HCT116 (cell line): ENCODE measurements at regions not wholly inside any gene's neighbourhood (a gene's known extent, or its start where the extent isn't known, plus 50 kb on each side); places are given as distances from the start of the nearest gene placed in this dataset.

Experiments
- ATAC-seq: fragments of 200-7000 bp; cut with Tn5 transposase; 2 replicates; pipeline ENCODE4 v1.9.1; 2020; ENCODE audit warnings: mild to moderate bottlenecking, moderate library complexity
- BruUV-seq: library from RNA; stranded (reverse); fragments of 400-500 nt; replicated peaks from 2 replicates; lab custom pipeline; 2021; lab: Mats Ljungman, UMichigan
- CTCF ChIA-PET: fragments of 300-600 bp; sonication (Branson Sonifier 250); formaldehyde crosslinking; loops from one replicate; lab custom pipeline; 2021; ENCODE audit warnings: antibody characterized with exemption; lab: Charles Lee
- POLR2A ChIA-PET: fragments of 300-600, 350-600 bp; sonication (Branson Sonifier 250); formaldehyde crosslinking; loops from one replicate; lab custom pipeline; 2021; ENCODE audit warnings: antibody characterized with exemption; lab: Charles Lee
- RAD21 ChIA-PET, 2 experiments: fragments of 300-600 bp; sonication (Branson Sonifier 250); formaldehyde crosslinking; loops; one replicate each; lab custom pipeline; 2023; ENCODE audit warnings: low total read pairs in 2 of 2; ENCODE audit not compliant: uncharacterized antibody in 2 of 2, unreplicated experiment in 2 of 2, low non-redundant PET in 1 of 2; lab: Charles Lee
- DNase-seq: peaks from one replicate; pipeline ENCODE4 v3.0.0-alpha.2; 2010; ENCODE audit warnings: low read depth, low spot score
- H2AFZ ChIP-seq: fragments of 200-600 bp; shearing (Covaris generic), sonication (generic); 2 replicates; pipeline ENCODE4 v1.6.1; 2017; ENCODE audit warnings: low read depth, mixed run types, mixed read lengths, antibody characterized with exemption, low read length; ENCODE audit not compliant: poor library complexity, severe bottlenecking
- H3K27ac ChIP-seq: 2 replicates; pipeline ENCODE4 v1.5.1; 2012; ENCODE audit warnings: low read depth, low read length
- H3K27me3 ChIP-seq: fragments of 200-600 bp; sonication (generic); 2 replicates; pipeline ENCODE4 v1.6.1; 2016; ENCODE audit warnings: mixed run types, low read length, mixed read lengths; ENCODE audit not compliant: insufficient read depth
- H3K36me3 ChIP-seq, 2 experiments: fragments of 200-500 bp in 1 of 2; fragments of 200-600 bp in 1 of 2; sonication (Bioruptor generic) in 1 of 2; sonication (generic) in 1 of 2; 2 replicates each; pipeline versions ENCODE4 v1.5.1 to v1.6.1; 2014 to 2016; ENCODE audit warnings: low read length in 2 of 2, inconsistent platforms in 1 of 2, mixed read lengths in 1 of 2, mixed run types in 1 of 2; ENCODE audit not compliant: insufficient read depth in 2 of 2, control insufficient read depth in 1 of 2
- H3K4me1 ChIP-seq, 2 experiments: fragments of 200-600 bp in 1 of 2; sonication (generic) in 1 of 2; 2 replicates each; pipeline versions ENCODE4 v1.5.1 to v1.6.1; 2012 to 2017; ENCODE audit warnings: low read length in 2 of 2, inconsistent platforms in 1 of 2, mild to moderate bottlenecking in 1 of 2, mixed read lengths in 1 of 2, mixed run types in 1 of 2, moderate library complexity in 1 of 2; ENCODE audit not compliant: insufficient read depth in 2 of 2, control insufficient read depth in 1 of 2
- H3K4me2 ChIP-seq: fragments of 200-600 bp; sonication (generic); 2 replicates; pipeline ENCODE4 v1.6.1; 2017; ENCODE audit warnings: mixed run types, low read length, mixed read lengths
- H3K4me3 ChIP-seq, 2 experiments: fragments of 200-600 bp in 1 of 2; sonication (generic) in 1 of 2; replicated peaks in 1 of 2; 2 replicates each; pipeline ENCODE4 v1.5.1; 2011 to 2016; ENCODE audit warnings: low read length in 2 of 2, control low read depth in 1 of 2, low read depth in 1 of 2, mild to moderate bottlenecking in 1 of 2, mixed read lengths in 1 of 2, mixed run types in 1 of 2
- H3K79me2 ChIP-seq: fragments of 200-600 bp; sonication (generic); 2 replicates; pipeline ENCODE4 v1.6.1; 2017; ENCODE audit warnings: mild to moderate bottlenecking, mixed run types, low read length, moderate library complexity, mixed read lengths; ENCODE audit not compliant: insufficient read depth
- H3K9ac ChIP-seq: fragments of 200-600 bp; sonication (generic); 2 replicates; pipeline ENCODE4 v1.6.1; 2016; ENCODE audit warnings: low read length, mixed read lengths
- H3K9me2 ChIP-seq: fragments of 200-600 bp; sonication (generic), shearing (Covaris generic); 2 replicates; pipeline ENCODE4 v1.6.1; 2017; ENCODE audit warnings: mixed run types, mild to moderate bottlenecking, moderate library complexity; ENCODE audit not compliant: insufficient read depth
- H3K9me3 ChIP-seq, 2 experiments: fragments of 200-500 bp in 1 of 2; fragments of 200-600 bp in 1 of 2; sonication (Bioruptor generic) in 1 of 2; sonication (generic) in 1 of 2; 2 replicates each; pipeline ENCODE4 v1.6.1; 2014 to 2017; ENCODE audit warnings: low read length in 2 of 2, mixed read lengths in 2 of 2, inconsistent platforms in 1 of 2, low read depth in 1 of 2, mild to moderate bottlenecking in 1 of 2, mixed run types in 1 of 2, moderate library complexity in 1 of 2; ENCODE audit not compliant: control insufficient read depth in 1 of 2, insufficient read depth in 1 of 2
- H4K20me1 ChIP-seq: fragments of 200-600 bp; sonication (generic), shearing (Covaris generic); 2 replicates; pipeline ENCODE4 v1.6.1; 2017; ENCODE audit warnings: mixed run types, mild to moderate bottlenecking, moderate library complexity; ENCODE audit not compliant: insufficient read depth
- CBX3 ChIP-seq: IDR thresholded peaks from 2 replicates; pipeline ENCODE4 v1.6.1; 2012; ENCODE audit warnings: low read depth
- ELF1 ChIP-seq: IDR thresholded peaks from 2 replicates; pipeline ENCODE4 v1.6.1; 2012; ENCODE audit warnings: low read depth, borderline replicate concordance
- EZH2 ChIP-seq: fragments of 200-600 bp; sonication (generic); IDR thresholded peaks from 2 replicates; pipeline ENCODE4 v1.6.1; 2017; ENCODE audit warnings: antibody characterized with exemption, mixed run types
- EZH2phosphoT487 ChIP-seq: fragments of 200-600 bp; IDR thresholded peaks from 2 replicates; pipeline ENCODE4 v1.6.1; 2018; ENCODE audit warnings: antibody characterized with exemption, borderline replicate concordance
- JUND ChIP-seq: IDR thresholded peaks from 2 replicates; pipeline ENCODE4 v1.6.1; 2012
- POLR2A ChIP-seq: IDR thresholded peaks from 2 replicates; pipeline ENCODE4 v1.7.0; 2011; ENCODE audit warnings: borderline replicate concordance; ENCODE audit not compliant: insufficient read depth, insufficient read length; ENCODE audit errors: extremely low read depth
- RAD21 ChIP-seq: IDR thresholded peaks from 2 replicates; pipeline ENCODE4 v1.6.1; 2012; ENCODE audit warnings: low read depth, mild to moderate bottlenecking
- SIN3A ChIP-seq: IDR thresholded peaks from 2 replicates; pipeline ENCODE4 v1.6.1; 2012; ENCODE audit warnings: low read depth
- SRF ChIP-seq: IDR thresholded peaks from 2 replicates; pipeline ENCODE4 v1.6.1; 2012; ENCODE audit warnings: low read depth
- TCF7L2 ChIP-seq: IDR thresholded peaks from 2 replicates; pipeline ENCODE4 v1.7.0; 2011; ENCODE audit warnings: borderline replicate concordance, inconsistent platforms; ENCODE audit not compliant: insufficient read depth, insufficient read length; ENCODE audit errors: extremely low read depth
- YY1 ChIP-seq: IDR thresholded peaks from 2 replicates; pipeline ENCODE4 v1.6.1; 2011; ENCODE audit warnings: low read length, low read depth, moderate library complexity, mild to moderate bottlenecking; ENCODE audit not compliant: insufficient replicate concordance; ENCODE audit errors: extremely low read depth
- ZNF274 ChIP-seq: fragments of 200-500 bp; sonication (Bioruptor generic); IDR thresholded peaks from 2 replicates; pipeline ENCODE4 v1.6.1; 2014; ENCODE audit warnings: mild to moderate bottlenecking, low read depth, low read length, inconsistent platforms
- intact Hi-C: fragments of 100-400 bp; cut with micrococcal nuclease; formaldehyde crosslinking; loops from 2 replicates; pipeline ENCODE4 v1.10.0; 2022
- TF ChIP-seq, protein P1 (sequence below): IDR thresholded peaks from 2 replicates; pipeline ENCODE4 v1.6.1; 2012
- TF ChIP-seq, protein P2 (sequence below): IDR thresholded peaks from 2 replicates; pipeline ENCODE4 v1.6.1; 2012; ENCODE audit warnings: low read depth
- TF ChIP-seq, protein P3 (sequence below), 3 experiments: fragments of 200-600 bp in 1 of 3; sonication (generic) in 1 of 3; IDR thresholded peaks in 2 of 3; conservative IDR thresholded peaks in 1 of 3; 2 replicates each; pipeline ENCODE4 v1.5.1; 2012 to 2017; ENCODE audit warnings: low read depth in 2 of 3, low read length in 2 of 3, antibody characterized with exemption in 1 of 3, borderline replicate concordance in 1 of 3, control low read depth in 1 of 3, mild to moderate bottlenecking in 1 of 3, mixed read lengths in 1 of 3, mixed run types in 1 of 3, moderate library complexity in 1 of 3; ENCODE audit not compliant: insufficient read depth in 1 of 3

DNA sequence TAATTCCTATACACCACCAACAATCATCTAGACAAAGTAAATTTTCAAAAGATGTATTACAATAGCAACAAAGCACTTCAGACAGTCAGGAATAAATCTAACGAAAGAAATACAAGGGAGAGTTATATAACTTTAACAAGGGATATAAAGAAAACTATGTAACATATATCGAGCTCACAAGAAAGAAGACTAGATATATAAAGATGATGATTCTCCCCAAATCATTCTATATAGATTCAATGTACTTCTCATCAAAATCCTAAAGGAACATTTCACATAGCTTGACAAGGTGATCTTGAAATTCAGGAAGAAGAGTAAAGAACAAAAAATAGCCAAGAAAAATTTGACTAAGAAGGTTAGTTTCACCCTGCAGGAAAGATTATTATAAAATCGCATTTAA, 179.4 kb downstream of the SP3 start:
- TF ChIP-seq, protein P1, sequence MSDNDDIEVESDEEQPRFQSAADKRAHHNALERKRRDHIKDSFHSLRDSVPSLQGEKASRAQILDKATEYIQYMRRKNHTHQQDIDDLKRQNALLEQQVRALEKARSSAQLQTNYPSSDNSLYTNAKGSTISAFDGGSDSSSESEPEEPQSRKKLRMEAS = no peak
- TF ChIP-seq, protein P2, sequence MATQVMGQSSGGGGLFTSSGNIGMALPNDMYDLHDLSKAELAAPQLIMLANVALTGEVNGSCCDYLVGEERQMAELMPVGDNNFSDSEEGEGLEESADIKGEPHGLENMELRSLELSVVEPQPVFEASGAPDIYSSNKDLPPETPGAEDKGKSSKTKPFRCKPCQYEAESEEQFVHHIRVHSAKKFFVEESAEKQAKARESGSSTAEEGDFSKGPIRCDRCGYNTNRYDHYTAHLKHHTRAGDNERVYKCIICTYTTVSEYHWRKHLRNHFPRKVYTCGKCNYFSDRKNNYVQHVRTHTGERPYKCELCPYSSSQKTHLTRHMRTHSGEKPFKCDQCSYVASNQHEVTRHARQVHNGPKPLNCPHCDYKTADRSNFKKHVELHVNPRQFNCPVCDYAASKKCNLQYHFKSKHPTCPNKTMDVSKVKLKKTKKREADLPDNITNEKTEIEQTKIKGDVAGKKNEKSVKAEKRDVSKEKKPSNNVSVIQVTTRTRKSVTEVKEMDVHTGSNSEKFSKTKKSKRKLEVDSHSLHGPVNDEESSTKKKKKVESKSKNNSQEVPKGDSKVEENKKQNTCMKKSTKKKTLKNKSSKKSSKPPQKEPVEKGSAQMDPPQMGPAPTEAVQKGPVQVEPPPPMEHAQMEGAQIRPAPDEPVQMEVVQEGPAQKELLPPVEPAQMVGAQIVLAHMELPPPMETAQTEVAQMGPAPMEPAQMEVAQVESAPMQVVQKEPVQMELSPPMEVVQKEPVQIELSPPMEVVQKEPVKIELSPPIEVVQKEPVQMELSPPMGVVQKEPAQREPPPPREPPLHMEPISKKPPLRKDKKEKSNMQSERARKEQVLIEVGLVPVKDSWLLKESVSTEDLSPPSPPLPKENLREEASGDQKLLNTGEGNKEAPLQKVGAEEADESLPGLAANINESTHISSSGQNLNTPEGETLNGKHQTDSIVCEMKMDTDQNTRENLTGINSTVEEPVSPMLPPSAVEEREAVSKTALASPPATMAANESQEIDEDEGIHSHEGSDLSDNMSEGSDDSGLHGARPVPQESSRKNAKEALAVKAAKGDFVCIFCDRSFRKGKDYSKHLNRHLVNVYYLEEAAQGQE = no peak
- TF ChIP-seq EZH2phosphoT487 (no peak), JUND (no peak), TCF7L2 (no peak), POLR2A (no peak)
- Histone ChIP-seq H3K4me3 (no peak overlapping the region), H4K20me1 (no peaks in the 10 kb centered on the region), H3K9me2 (no peaks in the 10 kb centered on the region), H2AFZ (no peak overlapping the region), H3K9me3 (no peaks in the 10 kb centered on the region), H3K27me3 (no peaks in the 10 kb centered on the region; the same call in 1 of the 2 replicates), H3K36me3 (no peaks in the 10 kb centered on the region), H3K9ac (no peak overlapping the region), H3K4me2 (no peak overlapping the region), H3K79me2 (no peaks in the 10 kb centered on the region), H3K4me1 (no peaks in the 10 kb centered on the region), H3K27ac (no peak overlapping the region)
- ChIA-PET CTCF (no interaction called here), POLR2A (no interaction called here), RAD21 (no interaction called here)
- no TSS peak for BruUV-seq
- ATAC-seq (no peak), DNase-seq (no peak)
- intact Hi-C loops = no loop called here

DNA sequence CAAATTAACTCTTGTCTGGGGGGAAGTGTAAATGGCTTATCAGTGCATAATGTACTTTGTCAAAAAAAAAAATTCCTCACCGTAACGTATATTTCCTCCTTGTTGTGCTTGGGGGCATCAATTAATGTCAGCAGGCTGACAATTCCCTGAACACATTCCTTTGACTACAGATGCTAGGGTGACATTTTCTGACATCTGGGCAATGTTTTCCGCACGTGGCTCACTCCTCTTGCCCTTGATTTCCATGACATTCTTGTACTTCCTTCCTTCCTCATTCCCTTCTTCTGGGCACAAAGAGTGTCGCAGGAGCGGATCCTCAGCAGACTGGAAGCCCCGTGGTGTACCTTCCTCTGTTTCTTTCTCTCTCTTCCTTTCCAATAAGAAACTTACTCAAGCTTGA, 173.7 kb downstream of the SP3 start:
- RAD21 ChIA-PET = no interaction called here
- TF ChIP-seq CBX3 (no peak), ELF1 (no peak), EZH2 (no peak), SIN3A (no peak), TCF7L2 (no peak), ZNF274 (no peak), YY1 (no peak), RAD21 (no peak), SRF (no peak)
- TF ChIP-seq, protein P3, sequence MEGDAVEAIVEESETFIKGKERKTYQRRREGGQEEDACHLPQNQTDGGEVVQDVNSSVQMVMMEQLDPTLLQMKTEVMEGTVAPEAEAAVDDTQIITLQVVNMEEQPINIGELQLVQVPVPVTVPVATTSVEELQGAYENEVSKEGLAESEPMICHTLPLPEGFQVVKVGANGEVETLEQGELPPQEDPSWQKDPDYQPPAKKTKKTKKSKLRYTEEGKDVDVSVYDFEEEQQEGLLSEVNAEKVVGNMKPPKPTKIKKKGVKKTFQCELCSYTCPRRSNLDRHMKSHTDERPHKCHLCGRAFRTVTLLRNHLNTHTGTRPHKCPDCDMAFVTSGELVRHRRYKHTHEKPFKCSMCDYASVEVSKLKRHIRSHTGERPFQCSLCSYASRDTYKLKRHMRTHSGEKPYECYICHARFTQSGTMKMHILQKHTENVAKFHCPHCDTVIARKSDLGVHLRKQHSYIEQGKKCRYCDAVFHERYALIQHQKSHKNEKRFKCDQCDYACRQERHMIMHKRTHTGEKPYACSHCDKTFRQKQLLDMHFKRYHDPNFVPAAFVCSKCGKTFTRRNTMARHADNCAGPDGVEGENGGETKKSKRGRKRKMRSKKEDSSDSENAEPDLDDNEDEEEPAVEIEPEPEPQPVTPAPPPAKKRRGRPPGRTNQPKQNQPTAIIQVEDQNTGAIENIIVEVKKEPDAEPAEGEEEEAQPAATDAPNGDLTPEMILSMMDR (IDR thresholded peaks at IDR 0.05 in 2 of 3, conservative IDR thresholded peaks at IDR 0.05 in 1 of 3; ENCODE audit: borderline replicate concordance in 1 of 3, insufficient read depth in 1 of 3, low read depth in 2 of 3, low read length in 2 of 3) = no peak
- TF ChIP-seq, protein P1 = no peak

More for the DNA sequence above, 173.7 kb downstream of the SP3 start:
- intact Hi-C loops = no loop called here
- H3K27me3 ChIP-seq = no peaks in the 10 kb centered on the region
- ATAC-seq (no peak), DNase-seq (no peak)
- BruUV-seq = no TSS peak
- no peaks in the 10 kb centered on the region for H3K36me3 ChIP-seq
- no peak overlapping the region for H3K4me3 ChIP-seq
- H3K27ac ChIP-seq = no peak overlapping the region
- no peaks in the 10 kb centered on the region for H3K4me1 ChIP-seq
- H3K9me3 ChIP-seq = no peaks in the 10 kb centered on the region
- H3K9me2 ChIP-seq = no peaks in the 10 kb centered on the region
- no peak overlapping the region for H3K4me2 ChIP-seq
- no peak overlapping the region for H2AFZ ChIP-seq
- no peaks in the 10 kb centered on the region for H4K20me1 ChIP-seq
- no peaks in the 10 kb centered on the region for H3K79me2 ChIP-seq
- ChIA-PET CTCF (no interaction called here), POLR2A (no interaction called here)
- no peak overlapping the region for H3K9ac ChIP-seq
